H1 (cell line): ENCODE measurements at regions not wholly inside any gene's neighbourhood (a gene's known extent, or its start where the extent isn't known, plus 50 kb on each side); places are given as distances from the start of the nearest gene placed in this dataset.

Experiments used
- CTCF ChIA-PET: fragments of 300-600 bp; sonication (Branson Sonifier 250); formaldehyde crosslinking; loops from one replicate; lab custom pipeline; 2021; ENCODE audit not compliant: partially characterized antibody; lab: Charles Lee
- POLR2A ChIA-PET: fragments of 300-600 bp; sonication (Branson Sonifier 250); formaldehyde crosslinking; loops from one replicate; lab custom pipeline; 2021; ENCODE audit warnings: inconsistent platforms; ENCODE audit not compliant: partially characterized antibody; lab: Charles Lee
- DNase-seq, 2 experiments: peaks; one replicate each; pipeline versions ENCODE4 v3.0.0 to v3.0.0-alpha.2; 2010 to 2022; ENCODE audit warnings: low spot score in 2 of 2, low read depth in 1 of 2, mixed read lengths in 1 of 2
- FAIRE-seq: peaks from 2 replicates; lab custom pipeline; 2011; peaks lifted over from hg19 to GRCh38; lab: Jason Lieb, UNC
- H2AFZ ChIP-seq: 2 replicates; pipeline ENCODE4 v1.8.1; 2012; ENCODE audit warnings: low read length, inconsistent platforms
- H2AK5ac ChIP-seq: 2 replicates; pipeline ENCODE4 v1.6.1; 2013; ENCODE audit warnings: low read depth, low read length
- H2BK120ac ChIP-seq: replicated peaks from 2 replicates; pipeline ENCODE3; 2013; ENCODE audit warnings: low read depth, low read length, inconsistent platforms
- H2BK12ac ChIP-seq: 2 replicates; pipeline ENCODE4 v1.6.1; 2013; ENCODE audit warnings: low read depth, low read length
- H2BK15ac ChIP-seq: 2 replicates; pipeline ENCODE4 v1.6.1; 2013; ENCODE audit warnings: low read length
- H2BK20ac ChIP-seq: 2 replicates; pipeline ENCODE4 v1.6.1; 2013; ENCODE audit warnings: low read length
- H2BK5ac ChIP-seq: 2 replicates; pipeline ENCODE4 v1.6.1; 2013; ENCODE audit warnings: low read depth, low read length
- H3K14ac ChIP-seq: 2 replicates; pipeline ENCODE4 v1.6.1; 2013; ENCODE audit warnings: inconsistent platforms; ENCODE audit not compliant: insufficient read length
- H3K18ac ChIP-seq: 2 replicates; pipeline ENCODE4 v1.6.1; 2013; ENCODE audit warnings: low read length; ENCODE audit errors: extremely low read depth
- H3K23ac ChIP-seq: 2 replicates; pipeline ENCODE4 v1.6.1; 2013; ENCODE audit warnings: inconsistent platforms; ENCODE audit not compliant: insufficient read length
- H3K23me2 ChIP-seq: 2 replicates; pipeline ENCODE4 v1.6.1; 2013; ENCODE audit warnings: low read depth, low read length
- H3K27ac ChIP-seq: 2 replicates; pipeline ENCODE4 v1.6.1; 2011; ENCODE audit warnings: low read depth, low read length, inconsistent platforms
- H3K27me3 ChIP-seq, 4 experiments: replicated peaks in 1 of 4; 1 replicate in 1 of 4; 2 replicates in 3 of 4; pipeline versions ENCODE4 v1.6.1 to v1.8.1; 2011 to 2013; ENCODE audit warnings: low read length in 3 of 4, mild to moderate bottlenecking in 3 of 4, inconsistent platforms in 2 of 4, mixed read lengths in 2 of 4, moderate library complexity in 1 of 4; ENCODE audit not compliant: control insufficient read depth in 3 of 4, insufficient read depth in 3 of 4; ENCODE audit errors: extremely low read depth in 1 of 4
- H3K36me3 ChIP-seq, 4 experiments: 2 replicates each; pipeline versions ENCODE4 v1.6.1 to v1.8.1; 2011 to 2013; ENCODE audit warnings: mild to moderate bottlenecking in 4 of 4, low read length in 3 of 4, moderate library complexity in 2 of 4, control low read depth in 1 of 4, inconsistent platforms in 1 of 4; ENCODE audit not compliant: insufficient read depth in 4 of 4, control insufficient read depth in 2 of 4
- H3K4ac ChIP-seq: replicated peaks from 2 replicates; pipeline ENCODE3; 2013; ENCODE audit warnings: low read length, low read depth, mixed read lengths, inconsistent platforms; ENCODE audit not compliant: insufficient read length
- H3K4me1 ChIP-seq, 4 experiments: replicated peaks in 1 of 4; 1 replicate in 1 of 4; 2 replicates in 3 of 4; pipeline versions ENCODE4 v1.6.1 to v1.8.1; 2011 to 2013; ENCODE audit warnings: low read length in 3 of 4, inconsistent platforms in 2 of 4, mixed read lengths in 1 of 4; ENCODE audit not compliant: insufficient read depth in 4 of 4, control insufficient read depth in 3 of 4
- H3K4me2 ChIP-seq, 2 experiments: 2 replicates each; pipeline versions ENCODE4 v1.6.1 to v1.8.1; 2011 to 2013; ENCODE audit warnings: low read depth in 2 of 2, low read length in 2 of 2, control low read depth in 1 of 2, inconsistent platforms in 1 of 2, mild to moderate bottlenecking in 1 of 2; ENCODE audit not compliant: insufficient read depth in 1 of 2
- H3K4me3 ChIP-seq, 4 experiments: fragments of 200-600, 300-600 bp in 1 of 4; sonication (generic), shearing (Covaris generic), sonication (Bioruptor Twin) in 1 of 4; 2 replicates each; pipeline versions ENCODE4 v1.5.1 to v1.8.1; 2011 to 2016; ENCODE audit warnings: low read length in 4 of 4, low read depth in 3 of 4, control low read depth in 2 of 4, inconsistent platforms in 2 of 4, mild to moderate bottlenecking in 2 of 4, mixed read lengths in 1 of 4, moderate library complexity in 1 of 4; ENCODE audit not compliant: insufficient read depth in 2 of 4; ENCODE audit errors: extremely low read depth in 1 of 4
- H3K56ac ChIP-seq: replicated peaks from 2 replicates; pipeline ENCODE3; 2013; ENCODE audit warnings: low read depth, mild to moderate bottlenecking, mixed read lengths, low read length, inconsistent platforms; ENCODE audit not compliant: insufficient read length
- H3K79me1 ChIP-seq: 2 replicates; pipeline ENCODE4 v1.6.1; 2013; ENCODE audit warnings: low read depth, low read length, control low read depth
- H3K79me2 ChIP-seq, 2 experiments: 2 replicates each; pipeline versions ENCODE4 v1.6.1 to v1.8.1; 2012 to 2013; ENCODE audit warnings: low read length in 2 of 2, mild to moderate bottlenecking in 2 of 2, inconsistent platforms in 1 of 2; ENCODE audit not compliant: insufficient read depth in 2 of 2, control insufficient read depth in 1 of 2
- H3K9ac ChIP-seq, 4 experiments: replicated peaks in 1 of 4; 1 replicate in 1 of 4; 2 replicates in 3 of 4; pipeline versions ENCODE4 v1.6.1 to v1.8.1; 2011 to 2013; ENCODE audit warnings: low read depth in 3 of 4, low read length in 3 of 4, control low read depth in 2 of 4, mild to moderate bottlenecking in 2 of 4, moderate library complexity in 2 of 4, inconsistent platforms in 1 of 4; ENCODE audit errors: extremely low read depth in 1 of 4
- H3K9me3 ChIP-seq, 2 experiments: 2 replicates each; pipeline versions ENCODE4 v1.6.1 to v1.8.1; 2012 to 2013; ENCODE audit warnings: mild to moderate bottlenecking in 2 of 2, moderate library complexity in 2 of 2, control low read depth in 1 of 2, inconsistent platforms in 1 of 2, low read depth in 1 of 2, low read length in 1 of 2, mixed read lengths in 1 of 2; ENCODE audit not compliant: insufficient read depth in 2 of 2
- H4K20me1 ChIP-seq, 2 experiments: replicated peaks in 1 of 2; 2 replicates each; pipeline versions ENCODE3 to v1.8.1; 2011 to 2013; ENCODE audit warnings: inconsistent platforms in 2 of 2, low read length in 2 of 2, mild to moderate bottlenecking in 1 of 2; ENCODE audit not compliant: insufficient read depth in 2 of 2, control insufficient read depth in 1 of 2
- H4K5ac ChIP-seq: 2 replicates; pipeline ENCODE4 v1.6.1; 2013; ENCODE audit warnings: low read length, low read depth, mixed read lengths, inconsistent platforms; ENCODE audit not compliant: insufficient read length
- H4K8ac ChIP-seq: 2 replicates; pipeline ENCODE4 v1.8.0; 2013; ENCODE audit warnings: mild to moderate bottlenecking, moderate library complexity, low read length, inconsistent platforms; ENCODE audit not compliant: insufficient read depth; ENCODE audit errors: extremely low read depth
- H4K91ac ChIP-seq: replicated peaks from 2 replicates; pipeline ENCODE3; 2013; ENCODE audit warnings: low read length, mixed read lengths, inconsistent platforms; ENCODE audit not compliant: insufficient read length
- CEBPB ChIP-seq: IDR thresholded peaks from 2 replicates; pipeline ENCODE4 v1.6.1; 2012; ENCODE audit warnings: low read depth, low read length
- CHD1 ChIP-seq: IDR thresholded peaks from 2 replicates; pipeline ENCODE4 v1.6.1; 2012; ENCODE audit warnings: low read depth, low read length, improper control_type of control experiment
- EZH2 ChIP-seq: fragments of 200-600 bp; sonication (generic); IDR thresholded peaks from 2 replicates; pipeline ENCODE4 v1.7.1; 2012; ENCODE audit warnings: low read depth, mild to moderate bottlenecking, moderate library complexity, low read length, inconsistent platforms; ENCODE audit not compliant: severe bottlenecking
- GABPA ChIP-seq: IDR thresholded peaks from 2 replicates; pipeline ENCODE4 v1.6.1; 2011; ENCODE audit warnings: mild to moderate bottlenecking, low read length, moderate library complexity, borderline replicate concordance; ENCODE audit not compliant: insufficient read depth
- KDM5A ChIP-seq: fragments of 200-600 bp; IDR thresholded peaks from 2 replicates; pipeline ENCODE4 v1.7.1; 2012; ENCODE audit warnings: mild to moderate bottlenecking, low read length, inconsistent platforms, mixed read lengths
- MAFK ChIP-seq: IDR thresholded peaks from 2 replicates; pipeline ENCODE4 v1.6.1; 2012; ENCODE audit warnings: low read depth, mild to moderate bottlenecking, improper control_type of control experiment, low read length
- POLR2A ChIP-seq, 2 experiments: IDR thresholded peaks; 1 replicate in 1 of 2; 2 replicates in 1 of 2; pipeline ENCODE4 v1.6.1; 2011; ENCODE audit warnings: low read depth in 2 of 2, low read length in 2 of 2, mild to moderate bottlenecking in 2 of 2; ENCODE audit errors: control extremely low read depth in 1 of 2
- TAF1 ChIP-seq: IDR thresholded peaks from 2 replicates; pipeline ENCODE4 v1.6.1; 2011; ENCODE audit warnings: mild to moderate bottlenecking, low read depth, low read length
- TCF12 ChIP-seq: IDR thresholded peaks from 2 replicates; pipeline ENCODE4 v1.6.1; 2011; ENCODE audit warnings: low read depth, mild to moderate bottlenecking, low read length
- WGBS, 2 experiments: shearing (Covaris generic) in 1 of 2; methylation state at CpG; one replicate each; pipeline versions ENCODE4 v1.1.6 to v1.1.7; 2013 to 2015; ENCODE audit warnings: low lambda C conversion rate in 2 of 2, mixed read lengths in 2 of 2, inconsistent platforms in 1 of 2, low coverage in 1 of 2, missing lambda C conversion rate in 1 of 2; ENCODE audit not compliant: insufficient replicate concordance in 2 of 2, insufficient coverage in 1 of 2, insufficient read length in 1 of 2; ENCODE audit errors: extremely low coverage in 1 of 2, missing lambda C conversion rate in 1 of 2; 5-methylcytosine and 5-hydroxymethylcytosine counted together

GRCh38 chr1:94698356-94698755 is 121.8 kb upstream of the SLC44A3 start:
- Histone ChIP-seq H3K79me2 (no peaks in the 10 kb centered on the region), H2BK12ac (no peak overlapping the region), H3K9ac (no peak overlapping the region), H3K23me2 (no peaks in the 10 kb centered on the region), H2AFZ (no peak overlapping the region), H3K79me1 (no peaks in the 10 kb centered on the region), H3K4me1 (peaks cover 0 to 3% (median 2%) of the 10 kb centered on the region in 4 experiments; a peak in 2 of 7 replicates), H3K56ac (no peak overlapping the region), H2BK120ac (no peak overlapping the region), H2BK20ac (no peak overlapping the region), H3K9me3 (no peaks in the 10 kb centered on the region), H3K23ac (no peak overlapping the region), H3K18ac (no peak overlapping the region), H4K5ac (no peak overlapping the region), H2AK5ac (no peak overlapping the region), H3K27me3 (no peaks in the 10 kb centered on the region), H2BK5ac (no peak overlapping the region), H4K8ac (no peak overlapping the region), H4K91ac (no peak overlapping the region), H3K36me3 (no peaks in the 10 kb centered on the region), H4K20me1 (no peaks in the 10 kb centered on the region), H3K4me3 (no peak overlapping the region), H3K27ac (no peak overlapping the region), H3K14ac (no peak overlapping the region), H2BK15ac (no peak overlapping the region), H3K4me2 (no peak overlapping the region), H3K4ac (no peak overlapping the region)
- CTCF ChIA-PET: interaction anchor here (0.6 to 3.0 kb wide), 19 partner anchors 10 to 157 kb away, joined by 3 to 13 read pairs (median 3); partner anchors contain the start of gene F3
- FAIRE-seq: no peak
- WGBS, 2 experiments: 89% methylated on average over 2 of the region's 2 CpGs; no CpG with 5 or more reads in 1 of the 2 experiments
- POLR2A ChIA-PET: interaction anchor here (0.8 to 1.0 kb wide), 2 partner anchors 10 to 15 kb away, joined by 3 read pairs; no protein-coding TSS in a partner anchor
- no peak for DNase-seq
- TF ChIP-seq POLR2A (IDR thresholded peaks at IDR 0.05; ENCODE audit: control extremely low read depth in 1 of 2, low read depth in 2 of 2, low read length in 2 of 2): no peak
- TF ChIP-seq CEBPB: no peak
- TF ChIP-seq TAF1: no peak
- no peak for TF ChIP-seq KDM5A
- TF ChIP-seq EZH2: no peak
- TF ChIP-seq GABPA: no peak
- TF ChIP-seq CHD1: no peak
- TF ChIP-seq TCF12: no peak
- TF ChIP-seq MAFK: no peak
